ENCODE measurements at regions not wholly inside any gene's neighbourhood (a gene's known extent, or its start where the extent isn't known, plus 50 kb on each side); places are given as distances from the start of the nearest gene placed in this dataset.

- H3K9me3 ChIP-seq = no peaks in the 10 kb centered on the region
- no peak overlapping the region for H3K27ac ChIP-seq
- TF ChIP-seq POLR2AphosphoS5 (IDR thresholded peaks at IDR 0.05) (no peak), POLR2A (IDR thresholded peaks at IDR 0.05) (no peak), CTCF (IDR thresholded peaks at IDR 0.05) (no peak)
- no peaks in the 10 kb centered on the region for H3K4me1 ChIP-seq
- no peak for DNase-seq (ENCODE audit: low spot score in 2 of 2)
- H3K4me3 ChIP-seq = no peak overlapping the region
- intact Hi-C loops (cut with DNase I; ENCODE audit: low total_unique reads) = no loop called here
- no peaks in the 10 kb centered on the region for H3K36me3 ChIP-seq
- no peaks in the 10 kb centered on the region for H3K27me3 ChIP-seq
These were observed 563.3 kb upstream of the MAP3K7 start for GRCh38 chr6:91149956-91150705.

- TF ChIP-seq CTCF (IDR thresholded peaks at IDR 0.05) (no peak), POLR2A (IDR thresholded peaks at IDR 0.05) (no peak), POLR2AphosphoS5 (IDR thresholded peaks at IDR 0.05) (no peak)
- intact Hi-C loops (cut with DNase I; ENCODE audit: low total_unique reads) = no loop called here
- H3K4me3 ChIP-seq = no peak overlapping the region
- H3K4me1 ChIP-seq = no peaks in the 10 kb centered on the region
- no peaks in the 10 kb centered on the region for H3K27me3 ChIP-seq
- DNase-seq (ENCODE audit: low spot score in 2 of 2) = no peak
- H3K36me3 ChIP-seq = no peaks in the 10 kb centered on the region
- no peak overlapping the region for H3K27ac ChIP-seq
- H3K9me3 ChIP-seq = no peaks in the 10 kb centered on the region
These were observed 562.5 kb upstream of the MAP3K7 start for GRCh38 chr6:91149246-91149955.

- intact Hi-C loops (cut with DNase I; ENCODE audit: low total_unique reads) = no loop called here
- DNase-seq (ENCODE audit: low spot score in 2 of 2) = no peak
These were observed 557.3 kb upstream of the MAP3K7 start for GRCh38 chr6:91144126-91144525.

GRCh38 chr6:91142154-91142553 is 555.3 kb upstream of the MAP3K7 start:
- H3K36me3 ChIP-seq = no peaks in the 10 kb centered on the region
- intact Hi-C loops (cut with DNase I; ENCODE audit: low total_unique reads) = no loop called here
- no peaks in the 10 kb centered on the region for H3K27me3 ChIP-seq
- no peaks in the 10 kb centered on the region for H3K9me3 ChIP-seq
- no peak overlapping the region for H3K4me3 ChIP-seq
- H3K27ac ChIP-seq = no peak overlapping the region
- no peak for DNase-seq (ENCODE audit: low spot score in 2 of 2)
- no peak for TF ChIP-seq POLR2AphosphoS5 (IDR thresholded peaks at IDR 0.05)
- no peak for TF ChIP-seq POLR2A (IDR thresholded peaks at IDR 0.05)
- no peak for TF ChIP-seq CTCF (IDR thresholded peaks at IDR 0.05)
- H3K4me1 ChIP-seq = no peaks in the 10 kb centered on the region

More at GRCh38 chr6:91144126-91144525, 557.3 kb upstream of the MAP3K7 start:
- H3K36me3 ChIP-seq = no peaks in the 10 kb centered on the region
- no peak overlapping the region for H3K4me3 ChIP-seq
- H3K27ac ChIP-seq = no peak overlapping the region
- no peak for TF ChIP-seq POLR2A (IDR thresholded peaks at IDR 0.05)
- no peak for TF ChIP-seq CTCF (IDR thresholded peaks at IDR 0.05)
- TF ChIP-seq POLR2AphosphoS5 (IDR thresholded peaks at IDR 0.05) = no peak
- no peaks in the 10 kb centered on the region for H3K27me3 ChIP-seq
- no peaks in the 10 kb centered on the region for H3K9me3 ChIP-seq
- H3K4me1 ChIP-seq = no peaks in the 10 kb centered on the region

- H3K27ac ChIP-seq = no peak overlapping the region
- H3K9me3 ChIP-seq = no peaks in the 10 kb centered on the region
- TF ChIP-seq POLR2AphosphoS5 (IDR thresholded peaks at IDR 0.05) (no peak), POLR2A (IDR thresholded peaks at IDR 0.05) (no peak), CTCF (IDR thresholded peaks at IDR 0.05) (no peak)
- H3K36me3 ChIP-seq = no peaks in the 10 kb centered on the region
- H3K4me3 ChIP-seq = no peak overlapping the region
- intact Hi-C loops (cut with DNase I; ENCODE audit: low total_unique reads) = no loop called here
- DNase-seq (ENCODE audit: low spot score in 2 of 2) = no peak
- no peaks in the 10 kb centered on the region for H3K4me1 ChIP-seq
- H3K27me3 ChIP-seq = no peaks in the 10 kb centered on the region
These were observed 554.5 kb upstream of the MAP3K7 start for GRCh38 chr6:91141346-91141745.

All from breast epithelium (tissue), 4 donors.